ENCODE measurements at regions not wholly inside any gene's neighbourhood (a gene's known extent, or its start where the extent isn't known, plus 50 kb on each side); places are given as distances from the start of the nearest gene placed in this dataset.

GRCh38 chr18:57930476-57930875 is 113.5 kb upstream of the NEDD4L start:
- WGBS = 72% methylated on average over 6 of the region's 6 CpGs
- H3K36me3 ChIP-seq (ENCODE audit: control insufficient read depth in 4 of 4, insufficient read depth in 3 of 4, low read depth in 1 of 4, low read length in 3 of 4) = no peaks in the 10 kb centered on the region
- peak overlapping the region in 1 of 3 donors; percentile 4 for H3K4me3 ChIP-seq (ENCODE audit: low read depth in 1 of 3, low read length in 3 of 3)
- H3K9me3 ChIP-seq (ENCODE audit: control insufficient read depth in 4 of 4, low read length in 3 of 4) = no peaks in the 10 kb centered on the region
- peaks cover 0 to 8% (median 5%) of the 10 kb centered on the region in 4 donors for H3K4me1 ChIP-seq (ENCODE audit: control insufficient read depth in 4 of 4, insufficient read depth in 4 of 4, low read length in 3 of 4)
- TF ChIP-seq HNF4G (IDR thresholded peaks at IDR 0.05) (no peak), ZBTB33 (IDR thresholded peaks at IDR 0.05) (no peak), FOXA2 (IDR thresholded peaks at IDR 0.05) (no peak), RAD21 (IDR thresholded peaks at IDR 0.05) (no peak), ATF3 (IDR thresholded peaks at IDR 0.05) (no peak), SP1 (IDR thresholded peaks at IDR 0.05) (no peak), YY1 (IDR thresholded peaks at IDR 0.05) (no peak), MAX (IDR thresholded peaks at IDR 0.05) (no peak), FOXA1 (IDR thresholded peaks at IDR 0.05) (no peak), CTCF (IDR thresholded peaks at IDR 0.05; ENCODE audit: low read depth, low read length, missing input control) (no peak), REST (IDR thresholded peaks at IDR 0.05) (no peak), HNF4A (conservative IDR thresholded peaks at IDR 0.05) (no peak), RXRA (IDR thresholded peaks at IDR 0.05) (no peak), GABPA (IDR thresholded peaks at IDR 0.05 in 1 of 2, conservative IDR thresholded peaks at IDR 0.05 in 1 of 2) (no peak)
- DNase-seq (ENCODE audit: low spot score) = no peak
- H3K9ac ChIP-seq (ENCODE audit: low read depth in 1 of 2, low read length in 2 of 2) = no peak overlapping the region
- H3K27me3 ChIP-seq (ENCODE audit: control insufficient read depth in 4 of 4, insufficient read depth in 4 of 4, low read length in 3 of 4) = no peaks in the 10 kb centered on the region
- peak overlapping the region; percentile 38 to 48 for H3K27ac ChIP-seq (ENCODE audit: low read depth in 1 of 2, low read length in 2 of 2)

GRCh38 chr18:57929922-57930321 is 114.1 kb upstream of the NEDD4L start:
- H3K27ac ChIP-seq (ENCODE audit: low read depth in 1 of 2, low read length in 2 of 2) = no peak overlapping the region
- DNase-seq (ENCODE audit: low spot score) = no peak
- no peak overlapping the region for H3K9ac ChIP-seq (ENCODE audit: low read depth in 1 of 2, low read length in 2 of 2)
- no peaks in the 10 kb centered on the region for H3K9me3 ChIP-seq (ENCODE audit: control insufficient read depth in 4 of 4, low read length in 3 of 4)
- no peak overlapping the region for H3K4me3 ChIP-seq (ENCODE audit: low read depth in 1 of 3, low read length in 3 of 3)
- H3K4me1 ChIP-seq (ENCODE audit: control insufficient read depth in 4 of 4, insufficient read depth in 4 of 4, low read length in 3 of 4) = peaks cover 0 to 8% (median 5%) of the 10 kb centered on the region in 4 donors
- H3K27me3 ChIP-seq (ENCODE audit: control insufficient read depth in 4 of 4, insufficient read depth in 4 of 4, low read length in 3 of 4) = no peaks in the 10 kb centered on the region
- H3K36me3 ChIP-seq (ENCODE audit: control insufficient read depth in 4 of 4, insufficient read depth in 3 of 4, low read depth in 1 of 4, low read length in 3 of 4) = no peaks in the 10 kb centered on the region
- 95% methylated on average over 4 of the region's 4 CpGs for WGBS
- TF ChIP-seq MAX (IDR thresholded peaks at IDR 0.05) (no peak), ZBTB33 (IDR thresholded peaks at IDR 0.05) (no peak), GABPA (IDR thresholded peaks at IDR 0.05 in 1 of 2, conservative IDR thresholded peaks at IDR 0.05 in 1 of 2) (no peak), HNF4G (IDR thresholded peaks at IDR 0.05) (no peak), FOXA2 (IDR thresholded peaks at IDR 0.05) (no peak), YY1 (IDR thresholded peaks at IDR 0.05) (no peak), HNF4A (conservative IDR thresholded peaks at IDR 0.05) (no peak), REST (IDR thresholded peaks at IDR 0.05) (no peak), JUND (IDR thresholded peaks at IDR 0.05) (no peak), SP1 (IDR thresholded peaks at IDR 0.05) (no peak), FOXA1 (IDR thresholded peaks at IDR 0.05) (no peak), TAF1 (conservative IDR thresholded peaks at IDR 0.05) (no peak)

Measured in liver (tissue), 8 donors.